ENCODE measurements at regions not wholly inside any gene's neighbourhood (a gene's known extent, or its start where the extent isn't known, plus 50 kb on each side); places are given as distances from the start of the nearest gene placed in this dataset.

- WGBS, 2 donors: 96 to 98% methylated on average over 5 of the region's 5 CpGs
- H3K27ac ChIP-seq (ENCODE audit: low read depth in 1 of 2, low read length in 2 of 2): no peak overlapping the region
- H3K27me3 ChIP-seq (ENCODE audit: control insufficient read depth in 1 of 2, insufficient read depth in 2 of 2, low read length in 1 of 2): no peaks in the 10 kb centered on the region
- no peak for DNase-seq
- no peaks in the 10 kb centered on the region for H3K4me1 ChIP-seq (ENCODE audit: control insufficient read depth in 1 of 2, insufficient read depth in 2 of 2, low read length in 2 of 2)
- no peak for ATAC-seq (ENCODE audit: low FRiP score)
- H3K9me3 ChIP-seq (ENCODE audit: control insufficient read depth, low read length): no peaks in the 10 kb centered on the region
- no peak overlapping the region for H3K4me3 ChIP-seq (ENCODE audit: low read length in 2 of 2)
- intact Hi-C loops (cut with DNase I): no loop called here
- no peaks in the 10 kb centered on the region for H3K36me3 ChIP-seq (ENCODE audit: control insufficient read depth in 1 of 2, insufficient read depth in 2 of 2, low read length in 1 of 2)
Measured at GRCh38 chr5:14090755-14091154, 52.4 kb upstream of the TRIO start.

GRCh38 chr5:14090290-14090689, 52.9 kb upstream of the TRIO start:
- 93 to 95% methylated on average over 2 of the region's 2 CpGs for WGBS, 2 donors
- intact Hi-C loops (cut with DNase I): no loop called here
- no peaks in the 10 kb centered on the region for H3K27me3 ChIP-seq (ENCODE audit: control insufficient read depth in 1 of 2, insufficient read depth in 2 of 2, low read length in 1 of 2)
- H3K36me3 ChIP-seq (ENCODE audit: control insufficient read depth in 1 of 2, insufficient read depth in 2 of 2, low read length in 1 of 2): no peaks in the 10 kb centered on the region
- H3K9me3 ChIP-seq (ENCODE audit: control insufficient read depth, low read length): no peaks in the 10 kb centered on the region
- no peak overlapping the region for H3K27ac ChIP-seq (ENCODE audit: low read depth in 1 of 2, low read length in 2 of 2)
- no peak overlapping the region for H3K4me3 ChIP-seq (ENCODE audit: low read length in 2 of 2)
- no peak for DNase-seq
- no peak for ATAC-seq (ENCODE audit: low FRiP score)
- H3K4me1 ChIP-seq (ENCODE audit: control insufficient read depth in 1 of 2, insufficient read depth in 2 of 2, low read length in 2 of 2): no peaks in the 10 kb centered on the region

- DNase-seq (no peak), ATAC-seq (ENCODE audit: low FRiP score) (no peak)
- Histone ChIP-seq H3K27me3 (ENCODE audit: control insufficient read depth in 1 of 2, insufficient read depth in 2 of 2, low read length in 1 of 2) (no peaks in the 10 kb centered on the region), H3K36me3 (ENCODE audit: control insufficient read depth in 1 of 2, insufficient read depth in 2 of 2, low read length in 1 of 2) (no peaks in the 10 kb centered on the region), H3K4me1 (ENCODE audit: control insufficient read depth in 1 of 2, insufficient read depth in 2 of 2, low read length in 2 of 2) (no peaks in the 10 kb centered on the region), H3K9me3 (ENCODE audit: control insufficient read depth, low read length) (no peaks in the 10 kb centered on the region), H3K27ac (ENCODE audit: low read depth in 1 of 2, low read length in 2 of 2) (no peak overlapping the region), H3K4me3 (ENCODE audit: low read length in 2 of 2) (no peak overlapping the region)
- intact Hi-C loops (cut with DNase I): no loop called here
- WGBS, 2 donors: 88% methylated on average over 2 of the region's 2 CpGs
Measured at GRCh38 chr5:14089198-14089597, 53.9 kb upstream of the TRIO start.

- intact Hi-C loops (cut with DNase I): no loop called here
- Histone ChIP-seq H3K27ac (ENCODE audit: low read depth in 1 of 2, low read length in 2 of 2) (no peak overlapping the region), H3K9me3 (ENCODE audit: control insufficient read depth, low read length) (peaks cover 5% of the 10 kb centered on the region), H3K4me3 (ENCODE audit: low read length in 2 of 2) (no peak overlapping the region), H3K27me3 (ENCODE audit: control insufficient read depth in 1 of 2, insufficient read depth in 2 of 2, low read length in 1 of 2) (no peaks in the 10 kb centered on the region), H3K4me1 (ENCODE audit: control insufficient read depth in 1 of 2, insufficient read depth in 2 of 2, low read length in 2 of 2) (no peaks in the 10 kb centered on the region), H3K36me3 (ENCODE audit: control insufficient read depth in 1 of 2, insufficient read depth in 2 of 2, low read length in 1 of 2) (no peaks in the 10 kb centered on the region)
- DNase-seq: no peak
- 75 to 85% methylated on average over 2 of the region's 2 CpGs for WGBS, 2 donors
- no peak for ATAC-seq (ENCODE audit: low FRiP score)
Measured at GRCh38 chr5:14086261-14086660, 56.9 kb upstream of the TRIO start.

- no peak for DNase-seq
- Histone ChIP-seq H3K27ac (ENCODE audit: low read depth in 1 of 2, low read length in 2 of 2) (no peak overlapping the region), H3K4me1 (ENCODE audit: control insufficient read depth in 1 of 2, insufficient read depth in 2 of 2, low read length in 2 of 2) (no peaks in the 10 kb centered on the region), H3K36me3 (ENCODE audit: control insufficient read depth in 1 of 2, insufficient read depth in 2 of 2, low read length in 1 of 2) (no peaks in the 10 kb centered on the region), H3K9me3 (ENCODE audit: control insufficient read depth, low read length) (peaks cover 5% of the 10 kb centered on the region), H3K27me3 (ENCODE audit: control insufficient read depth in 1 of 2, insufficient read depth in 2 of 2, low read length in 1 of 2) (no peaks in the 10 kb centered on the region), H3K4me3 (ENCODE audit: low read length in 2 of 2) (no peak overlapping the region)
- intact Hi-C loops (cut with DNase I): no loop called here
- 84 to 88% methylated on average over 2 of the region's 2 CpGs for WGBS, 2 donors
- ATAC-seq (ENCODE audit: low FRiP score): no peak
Measured at GRCh38 chr5:14082973-14083372, 60.2 kb upstream of the TRIO start.

- intact Hi-C loops (cut with DNase I): no loop called here
- Histone ChIP-seq H3K4me1 (ENCODE audit: control insufficient read depth in 1 of 2, insufficient read depth in 2 of 2, low read length in 2 of 2) (no peaks in the 10 kb centered on the region), H3K4me3 (ENCODE audit: low read length in 2 of 2) (no peak overlapping the region), H3K9me3 (ENCODE audit: control insufficient read depth, low read length) (peaks cover 5% of the 10 kb centered on the region), H3K36me3 (ENCODE audit: control insufficient read depth in 1 of 2, insufficient read depth in 2 of 2, low read length in 1 of 2) (no peaks in the 10 kb centered on the region), H3K27me3 (ENCODE audit: control insufficient read depth in 1 of 2, insufficient read depth in 2 of 2, low read length in 1 of 2) (no peaks in the 10 kb centered on the region), H3K27ac (ENCODE audit: low read depth in 1 of 2, low read length in 2 of 2) (no peak overlapping the region)
- DNase-seq (no peak), ATAC-seq (ENCODE audit: low FRiP score) (no peak)
- 67 to 96% methylated on average over 4 of the region's 4 CpGs for WGBS, 2 donors
Measured at GRCh38 chr5:14082523-14082922, 60.6 kb upstream of the TRIO start.

GRCh38 chr5:14081791-14082190, 61.4 kb upstream of the TRIO start:
- H3K36me3 ChIP-seq (ENCODE audit: control insufficient read depth in 1 of 2, insufficient read depth in 2 of 2, low read length in 1 of 2): no peaks in the 10 kb centered on the region
- H3K4me3 ChIP-seq (ENCODE audit: low read length in 2 of 2): no peak overlapping the region
- WGBS, 2 donors: 17 to 31% methylated on average over 1 of the region's 1 CpG
- H3K27me3 ChIP-seq (ENCODE audit: control insufficient read depth in 1 of 2, insufficient read depth in 2 of 2, low read length in 1 of 2): no peaks in the 10 kb centered on the region
- H3K9me3 ChIP-seq (ENCODE audit: control insufficient read depth, low read length): peaks cover 5% of the 10 kb centered on the region
- H3K27ac ChIP-seq (ENCODE audit: low read depth in 1 of 2, low read length in 2 of 2): no peak overlapping the region
- intact Hi-C loops (cut with DNase I): no loop called here
- H3K4me1 ChIP-seq (ENCODE audit: control insufficient read depth in 1 of 2, insufficient read depth in 2 of 2, low read length in 2 of 2): no peaks in the 10 kb centered on the region
- DNase-seq (no peak), ATAC-seq (ENCODE audit: low FRiP score) (no peak)

GRCh38 chr5:14078716-14079115, 64.4 kb upstream of the TRIO start:
- WGBS, 2 donors: 96 to 98% methylated on average over 3 of the region's 3 CpGs
- Histone ChIP-seq H3K27me3 (ENCODE audit: control insufficient read depth in 1 of 2, insufficient read depth in 2 of 2, low read length in 1 of 2) (no peaks in the 10 kb centered on the region), H3K4me3 (ENCODE audit: low read length in 2 of 2) (no peak overlapping the region), H3K27ac (ENCODE audit: low read depth in 1 of 2, low read length in 2 of 2) (no peak overlapping the region), H3K9me3 (ENCODE audit: control insufficient read depth, low read length) (peaks cover 5% of the 10 kb centered on the region), H3K4me1 (ENCODE audit: control insufficient read depth in 1 of 2, insufficient read depth in 2 of 2, low read length in 2 of 2) (no peaks in the 10 kb centered on the region), H3K36me3 (ENCODE audit: control insufficient read depth in 1 of 2, insufficient read depth in 2 of 2, low read length in 1 of 2) (no peaks in the 10 kb centered on the region)
- DNase-seq (no peak), ATAC-seq (ENCODE audit: low FRiP score) (no peak)
- intact Hi-C loops (cut with DNase I): no loop called here

GRCh38 chr5:14077501-14077900, 65.6 kb upstream of the TRIO start:
- Histone ChIP-seq H3K9me3 (ENCODE audit: control insufficient read depth, low read length) (peaks cover 3% of the 10 kb centered on the region), H3K27ac (ENCODE audit: low read depth in 1 of 2, low read length in 2 of 2) (no peak overlapping the region), H3K36me3 (ENCODE audit: control insufficient read depth in 1 of 2, insufficient read depth in 2 of 2, low read length in 1 of 2) (no peaks in the 10 kb centered on the region), H3K27me3 (ENCODE audit: control insufficient read depth in 1 of 2, insufficient read depth in 2 of 2, low read length in 1 of 2) (no peaks in the 10 kb centered on the region), H3K4me3 (ENCODE audit: low read length in 2 of 2) (no peak overlapping the region), H3K4me1 (ENCODE audit: control insufficient read depth in 1 of 2, insufficient read depth in 2 of 2, low read length in 2 of 2) (no peaks in the 10 kb centered on the region)
- WGBS, 2 donors: 83 to 88% methylated on average over 8 of the region's 8 CpGs
- DNase-seq (no peak), ATAC-seq (ENCODE audit: low FRiP score) (no peak)
- intact Hi-C loops (cut with DNase I): no loop called here

Data from aorta (tissue), 5 donors.